Kidney (tissue), 13 donors: ENCODE measurements at regions not wholly inside any gene's neighbourhood (a gene's known extent, or its start where the extent isn't known, plus 50 kb on each side); places are given as distances from the start of the nearest gene placed in this dataset.
A peak's percentile ranks its signal among the peaks of the same experiment; 100 is the strongest.

ENCODE experiments used
- DNase-seq, 5 donors: peaks; one replicate each; pipeline ENCODE4 v3.0.0-alpha.2; 2013 to 2020
- FAIRE-seq: peaks from 2 replicates; lab custom pipeline; 2012; peaks lifted over from hg19 to GRCh38; lab: Jason Lieb, UNC
- H3K27ac ChIP-seq, 2 donors: one replicate each; pipeline ENCODE4 v1.7.0; 2013; ENCODE audit warnings: low read depth in 2 of 2, low read length in 2 of 2, inconsistent platforms in 1 of 2
- H3K27me3 ChIP-seq: one replicate; pipeline ENCODE4 v1.7.1; 2013; ENCODE audit warnings: low read length, inconsistent platforms; ENCODE audit not compliant: control insufficient read depth, insufficient read depth
- H3K36me3 ChIP-seq, 3 donors: one replicate each; pipeline versions ENCODE4 v1.7.0 to v1.7.1; 2013; ENCODE audit warnings: low read length in 3 of 3, control low read depth in 1 of 3, inconsistent platforms in 1 of 3; ENCODE audit not compliant: insufficient read depth in 3 of 3, control insufficient read depth in 2 of 3
- H3K4me1 ChIP-seq, 3 donors: one replicate each; pipeline versions ENCODE4 v1.7.0 to v1.7.1; 2013; ENCODE audit warnings: low read length in 3 of 3, inconsistent platforms in 1 of 3, low read depth in 1 of 3; ENCODE audit not compliant: control insufficient read depth in 2 of 3, insufficient read depth in 2 of 3
- H3K4me3 ChIP-seq, 3 donors: one replicate each; pipeline versions ENCODE4 v1.7.0 to v1.8.1; 2013; ENCODE audit warnings: low read length in 3 of 3, control low read depth in 1 of 3, inconsistent platforms in 1 of 3
- H3K9ac ChIP-seq, 3 donors: one replicate each; pipeline versions ENCODE4 v1.7.0 to v1.7.1; 2013; ENCODE audit warnings: low read length in 3 of 3, control low read depth in 1 of 3, inconsistent platforms in 1 of 3
- H3K9me3 ChIP-seq, 3 donors: one replicate each; pipeline versions ENCODE4 v1.7.0 to v1.7.1; 2013; ENCODE audit warnings: low read length in 3 of 3, control low read depth in 1 of 3, inconsistent platforms in 1 of 3; ENCODE audit not compliant: control insufficient read depth in 2 of 3, insufficient read depth in 1 of 3
- CTCF ChIP-seq: IDR thresholded peaks from 3 replicates; pipeline ENCODE4 v1.5.1; 2012; ENCODE audit warnings: mild to moderate bottlenecking, moderate library complexity, borderline replicate concordance; ENCODE audit not compliant: insufficient read depth; ENCODE audit errors: extremely low read depth
- intact Hi-C: fragments of 100-400 bp; cut with DNase I; formaldehyde crosslinking; loops from one replicate; pipeline ENCODE4 v1.11.1; 2022
- donor health status: control.
- donor health status: control.
- donor health status: control.
- donor health status: control.
- donor health status: control.
- donor health status: DM: yes; HTN: yes; CAD: no.
- donor health status: Normal renal cell carcinoma (clear cell type).

- Histone ChIP-seq H3K27me3 (no peaks in the 10 kb centered on the region), H3K27ac (no peak overlapping the region), H3K4me1 (peaks cover 3 to 47% (median 34%) of the 10 kb centered on the region in 3 donors), H3K36me3 (no peaks in the 10 kb centered on the region), H3K9ac (no peak overlapping the region), H3K4me3 (no peak overlapping the region), H3K9me3 (no peaks in the 10 kb centered on the region)
- intact Hi-C loops = no loop called here
- no peak for TF ChIP-seq CTCF
- DNase-seq (no peak), FAIRE-seq (no peak)
Measured at GRCh38 chr9:89996116-89996515, 391.3 kb downstream of the GADD45G start.

DNA sequence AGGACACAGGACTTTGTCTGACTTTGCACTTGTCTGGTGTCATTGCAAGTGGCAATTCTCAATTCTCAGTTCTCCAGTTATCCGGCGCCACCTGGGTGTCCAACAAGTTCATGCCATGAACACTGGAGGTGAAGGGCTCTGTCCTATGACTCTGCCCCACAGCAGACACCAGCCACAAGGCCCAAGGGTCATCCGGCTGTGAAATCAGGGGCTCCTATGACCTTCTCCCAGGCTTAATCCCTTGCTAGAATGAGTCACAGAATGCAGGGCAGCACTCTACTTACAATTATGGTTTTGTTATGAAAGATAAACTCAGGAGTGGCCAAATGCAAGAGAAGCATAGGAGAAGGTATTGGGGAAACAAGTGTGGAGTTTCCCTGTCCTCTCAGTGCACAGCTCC is 392.0 kb downstream of the GADD45G start:
- DNase-seq = no peak

GRCh38 chr9:89998633-89999032 is 393.8 kb downstream of the GADD45G start:
- FAIRE-seq (no peak), DNase-seq (no peak)
- Histone ChIP-seq H3K9ac (no peak overlapping the region), H3K27me3 (no peaks in the 10 kb centered on the region), H3K4me3 (no peak overlapping the region), H3K4me1 (peaks cover 3 to 46% (median 30%) of the 10 kb centered on the region in 3 donors), H3K9me3 (no peaks in the 10 kb centered on the region), H3K36me3 (no peaks in the 10 kb centered on the region), H3K27ac (peak overlapping the region in 1 of 2 donors; percentile 54)
- TF ChIP-seq CTCF = no peak
- intact Hi-C loops = no loop called here

More for the DNA sequence above, 392.0 kb downstream of the GADD45G start:
- H3K4me3 ChIP-seq = no peak overlapping the region
- FAIRE-seq = no peak
- no peak overlapping the region for H3K9ac ChIP-seq
- no peaks in the 10 kb centered on the region for H3K36me3 ChIP-seq
- intact Hi-C loops = no loop called here
- no peak overlapping the region for H3K27ac ChIP-seq
- no peaks in the 10 kb centered on the region for H3K27me3 ChIP-seq
- no peaks in the 10 kb centered on the region for H3K9me3 ChIP-seq
- no peak for TF ChIP-seq CTCF
- peaks cover 3 to 48% (median 34%) of the 10 kb centered on the region in 3 donors for H3K4me1 ChIP-seq

DNA sequence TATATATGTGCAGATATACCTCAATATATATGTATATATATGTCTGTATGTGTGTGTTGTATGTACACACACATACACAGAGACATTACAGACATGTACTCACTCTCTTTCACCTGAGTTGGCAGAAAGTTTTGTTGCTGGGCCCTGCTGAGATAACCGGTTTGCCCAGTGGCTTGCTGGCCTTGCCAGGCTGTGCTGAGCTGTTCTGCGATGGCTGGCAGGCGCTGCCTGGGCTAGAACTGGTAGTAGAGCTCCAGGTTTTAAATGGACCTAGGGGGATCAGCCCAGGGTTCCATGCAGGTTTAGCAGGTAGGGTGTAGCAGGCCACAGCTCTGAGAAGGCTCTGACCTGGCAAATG is 394.3 kb downstream of the GADD45G start:
- Histone ChIP-seq H3K27ac (peak overlapping the region; percentile 72 to 95), H3K36me3 (no peaks in the 10 kb centered on the region), H3K27me3 (no peaks in the 10 kb centered on the region), H3K9me3 (no peaks in the 10 kb centered on the region), H3K4me3 (no peak overlapping the region), H3K4me1 (peaks cover 3 to 42% (median 28%) of the 10 kb centered on the region in 3 donors), H3K9ac (peak overlapping the region in 1 of 3 donors; percentile 34)
- no peak for TF ChIP-seq CTCF
- intact Hi-C loops = no loop called here
- peak in 1 of 5 donors; percentile 75 for DNase-seq
- no peak for FAIRE-seq
